NCI-H187 treated with DMSO at 0.1 percent for 48 hours (cell line): ENCODE measurements at regions not wholly inside any gene's neighbourhood (a gene's known extent, or its start where the extent isn't known, plus 50 kb on each side); places are given as distances from the start of the nearest gene placed in this dataset.

Experiments used
- DNase-seq: peaks from one replicate; lab custom pipeline; 2025; lab: John Stamatoyannopoulos, UW

- DNase-seq, result no peak
These were observed 128.0 kb downstream of the KIF20B start for GRCh38 chr10:89829262-89829886.

GRCh38 chr10:89829887-89830269 lies 128.5 kb downstream of the KIF20B start:
- DNase-seq, result no peak

- DNase-seq, result no peak
These were observed 129.2 kb downstream of the KIF20B start for GRCh38 chr10:89830624-89831023.

GRCh38 chr10:89836840-89837164 lies 135.4 kb downstream of the KIF20B start:
- DNase-seq, result no peak

GRCh38 chr10:89837165-89838043 lies 136.0 kb downstream of the KIF20B start:
- no peak for DNase-seq

- DNase-seq, result no peak
These were observed 136.7 kb downstream of the KIF20B start for GRCh38 chr10:89838044-89838615.

- no peak for DNase-seq
These were observed 144.3 kb downstream of the KIF20B start for GRCh38 chr10:89845541-89846280.

GRCh38 chr10:89846281-89846630 lies 144.9 kb downstream of the KIF20B start:
- no peak for DNase-seq

GRCh38 chr10:89846786-89847185 lies 145.4 kb downstream of the KIF20B start:
- no peak for DNase-seq

GRCh38 chr10:89852872-89853271 lies 151.5 kb downstream of the KIF20B start:
- DNase-seq, result no peak

- DNase-seq, result no peak
These were observed 152.4 kb downstream of the KIF20B start for GRCh38 chr10:89853781-89854191.

GRCh38 chr10:89857431-89858042 lies 156.1 kb downstream of the KIF20B start:
- no peak for DNase-seq

- DNase-seq, result no peak
These were observed 159.8 kb downstream of the KIF20B start for GRCh38 chr10:89861199-89861573.

GRCh38 chr10:89861584-89862301 lies 160.4 kb downstream of the KIF20B start:
- DNase-seq, result no peak

GRCh38 chr10:89867964-89868363 lies 166.6 kb downstream of the KIF20B start:
- no peak for DNase-seq

GRCh38 chr10:89869180-89869579 lies 167.8 kb downstream of the KIF20B start:
- no peak for DNase-seq

GRCh38 chr10:89869592-89870156 lies 168.3 kb downstream of the KIF20B start:
- DNase-seq, result no peak

- no peak for DNase-seq
These were observed 169.5 kb downstream of the KIF20B start for GRCh38 chr10:89870936-89871335.

GRCh38 chr10:89873055-89873454 lies 171.7 kb downstream of the KIF20B start:
- DNase-seq, result no peak

GRCh38 chr10:89875557-89875956 lies 174.2 kb downstream of the KIF20B start:
- no peak for DNase-seq

GRCh38 chr10:89879121-89879520 lies 177.7 kb downstream of the KIF20B start:
- DNase-seq, result no peak
